T47D (cell line): ENCODE measurements at regions not wholly inside any gene's neighbourhood (a gene's known extent, or its start where the extent isn't known, plus 50 kb on each side); places are given as distances from the start of the nearest gene placed in this dataset.
"Not testable (repeated sequence)": the region's sequence is repeated elsewhere in the genome, so short reads cannot be mapped to it uniquely, and the experiment has no call there.

Source experiments
- DNase-seq, 2 experiments: peaks; one replicate each; pipeline versions ENCODE4 v3.0.0 to v3.0.0-alpha.2; 2011 to 2012; ENCODE audit warnings: low read depth in 1 of 2, low spot score in 1 of 2
- JUND ChIP-seq: IDR thresholded peaks from 2 replicates; pipeline ENCODE4 v1.6.1; 2012; ENCODE audit warnings: low read depth
- in situ Hi-C: cut with HindIII; loops from 2 replicates; pipeline ENCODE4 v1.10.0; 2016; ENCODE audit warnings: low sequenced_read_pairs, low pct_unique_long_range_greater_than_20kb

DNA sequence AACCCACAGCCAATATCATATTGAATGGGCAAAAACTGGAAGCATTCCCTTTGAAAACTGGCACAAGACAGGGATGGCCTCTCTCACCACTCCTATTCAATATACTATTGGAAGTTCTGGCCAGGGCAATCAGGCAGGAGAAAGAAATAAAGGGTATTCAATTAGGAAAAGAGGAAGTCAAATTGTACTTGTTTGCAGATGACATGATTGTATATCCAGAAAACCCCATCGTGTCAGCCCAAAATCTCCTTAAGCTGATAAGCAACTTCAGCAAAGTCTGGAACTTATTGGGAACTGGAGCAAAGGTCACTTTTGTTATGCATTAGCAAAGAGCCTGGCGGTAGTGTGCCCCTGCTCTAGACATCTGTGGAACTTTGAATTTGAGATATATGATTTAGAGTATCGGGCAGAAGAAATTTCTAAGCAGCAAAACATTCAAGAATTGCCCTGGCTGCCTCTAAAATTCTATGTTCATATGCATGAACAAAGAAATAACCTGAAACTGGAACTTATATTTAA lies 53.4 kb upstream of the PSMA1 start:
- in situ Hi-C loops, DNase-seq: not testable (repeated sequence)

DNA sequence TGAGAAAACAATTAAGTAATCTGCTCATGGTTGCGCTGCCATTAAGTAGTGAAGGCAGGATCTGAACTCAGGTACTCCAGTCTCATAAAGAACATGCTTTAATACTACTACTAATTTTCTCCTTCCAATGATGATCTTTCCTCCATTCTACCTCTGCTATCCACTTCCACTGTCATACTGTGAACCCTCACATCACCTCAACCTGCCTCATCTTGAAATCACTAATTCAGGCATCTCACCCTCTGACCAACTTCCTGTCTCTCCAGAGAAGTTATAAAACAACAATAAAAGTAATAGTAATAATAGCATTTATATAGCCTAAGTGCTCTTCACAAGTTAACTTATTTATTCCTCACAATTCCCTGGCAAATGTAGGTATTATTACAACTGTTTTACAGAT lies 57.1 kb upstream of the PSMA1 start:
- no peak for TF ChIP-seq JUND
- no peak for DNase-seq
- in situ Hi-C loops: no loop called here

GRCh38 chr11:14577835-14578529 lies 57.8 kb upstream of the PSMA1 start:
- TF ChIP-seq JUND: no peak
- DNase-seq: no peak
- in situ Hi-C loops: no loop called here

- no peak for TF ChIP-seq JUND
- DNase-seq: no peak
- in situ Hi-C loops: no loop called here
Observed at GRCh38 chr11:14578541-14578956, 58.4 kb upstream of the PSMA1 start.

DNA sequence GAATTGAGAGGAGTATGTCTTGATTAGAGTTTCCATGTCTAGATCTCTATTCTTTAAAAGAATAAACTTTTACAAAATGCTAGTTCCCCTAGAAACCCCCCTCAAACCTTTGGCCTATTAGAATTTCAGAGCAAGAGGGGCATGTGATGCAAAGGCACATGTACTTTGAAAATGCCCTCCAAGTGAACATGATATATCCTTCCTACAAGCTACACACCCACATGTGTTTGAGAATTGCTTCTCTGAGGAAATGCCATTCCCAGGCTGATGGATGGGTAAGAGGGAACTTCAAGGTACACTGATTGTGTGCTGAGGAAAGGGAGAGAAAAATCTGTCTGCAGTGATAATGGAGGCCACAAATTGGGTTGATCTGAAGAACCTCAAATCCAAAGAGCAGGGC lies 59.5 kb upstream of the PSMA1 start:
- TF ChIP-seq JUND: no peak
- DNase-seq: no peak
- in situ Hi-C loops: no loop called here

- TF ChIP-seq JUND: no peak
- in situ Hi-C loops: no loop called here
- DNase-seq: no peak
Observed at GRCh38 chr11:14582793-14583192, 60.8 kb upstream of the PDE3B start.

GRCh38 chr11:14583252-14584034 lies 60.2 kb upstream of the PDE3B start:
- in situ Hi-C loops: no loop called here
- peak in 1 of 2 experiments; percentile 6 for DNase-seq
- TF ChIP-seq JUND: no peak

DNA sequence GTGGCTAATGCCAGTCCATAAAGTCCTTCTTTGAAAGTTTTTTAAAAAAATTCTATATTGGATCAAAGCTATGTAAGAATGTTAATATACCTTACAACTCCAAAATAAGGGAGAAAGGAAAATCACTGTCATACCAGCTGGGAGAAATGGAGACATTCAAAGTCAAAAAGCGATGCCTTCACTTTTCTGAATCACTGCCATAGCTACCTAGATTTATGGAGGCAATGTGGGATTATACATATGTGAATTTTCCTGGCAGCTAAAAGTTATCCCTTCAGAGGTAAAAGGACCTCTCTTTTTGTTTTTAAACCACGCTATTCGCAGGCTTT lies 59.6 kb upstream of the PDE3B start:
- in situ Hi-C loops: no loop called here
- no peak for TF ChIP-seq JUND
- DNase-seq: no peak

DNA sequence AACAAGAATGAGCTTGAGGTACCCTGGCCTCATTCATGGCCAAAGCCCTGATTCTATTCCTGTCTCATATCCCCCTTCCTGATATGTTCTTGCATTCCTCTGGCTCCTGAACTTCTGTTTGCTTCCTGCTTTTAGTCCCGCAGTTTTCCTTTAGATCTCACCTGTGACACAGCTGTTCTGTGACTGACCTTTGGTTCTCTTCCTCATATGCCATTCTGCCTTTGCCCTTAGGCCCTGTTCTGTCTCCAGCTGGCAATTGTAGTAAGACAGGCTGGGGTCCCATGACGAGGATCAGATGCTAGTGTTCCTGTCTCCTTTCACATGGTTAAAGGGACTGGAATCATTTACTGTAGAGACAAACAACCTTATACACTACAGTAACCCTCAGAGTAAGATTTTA lies 59.0 kb upstream of the PDE3B start:
- in situ Hi-C loops: no loop called here
- no peak for TF ChIP-seq JUND
- no peak for DNase-seq

- in situ Hi-C loops: no loop called here
- DNase-seq: no peak
- TF ChIP-seq JUND: no peak
Observed at GRCh38 chr11:14585438-14585837, 58.2 kb upstream of the PDE3B start.

DNA sequence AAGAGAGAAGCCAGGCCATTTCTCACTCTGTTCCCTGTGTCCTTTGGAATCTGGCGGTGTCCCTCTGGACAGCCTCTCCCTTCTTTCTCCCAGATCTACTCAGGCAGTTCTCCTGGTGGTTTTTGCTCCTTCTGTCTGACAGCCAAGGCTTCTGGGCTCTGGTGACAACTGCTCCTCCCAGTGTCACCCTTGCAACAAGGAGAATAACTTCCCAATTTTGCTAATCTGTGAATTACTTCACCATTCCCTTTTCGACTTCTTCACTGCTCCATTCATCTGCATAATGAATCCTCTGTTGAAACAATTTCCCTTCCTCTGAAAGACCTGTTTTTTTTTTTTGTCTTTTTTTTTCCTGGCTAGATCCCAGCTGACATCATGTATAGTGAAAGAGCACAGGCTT lies 56.3 kb upstream of the PDE3B start:
- no peak for TF ChIP-seq JUND
- in situ Hi-C loops: no loop called here
- DNase-seq: no peak

DNA sequence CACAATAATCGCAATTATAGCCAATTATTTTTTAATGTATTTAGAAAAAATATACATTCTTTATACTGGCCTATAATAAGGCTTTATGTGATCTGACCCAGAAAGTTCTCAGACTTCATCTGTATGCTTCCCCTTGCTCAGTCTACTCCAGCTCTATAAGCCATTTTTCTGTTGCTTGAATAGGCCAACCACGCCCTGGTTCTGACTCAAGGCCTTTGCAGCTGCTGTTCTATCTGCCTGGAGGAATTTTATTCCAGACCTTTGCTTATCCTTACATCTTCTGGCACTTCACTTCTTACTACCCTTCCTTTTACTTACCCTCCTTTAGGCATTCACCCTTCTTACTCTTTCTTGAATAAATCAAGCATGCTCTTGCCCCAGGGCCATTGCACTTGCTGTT lies 54.9 kb upstream of the PDE3B start:
- in situ Hi-C loops: no loop called here
- no peak for DNase-seq
- TF ChIP-seq JUND: no peak

DNA sequence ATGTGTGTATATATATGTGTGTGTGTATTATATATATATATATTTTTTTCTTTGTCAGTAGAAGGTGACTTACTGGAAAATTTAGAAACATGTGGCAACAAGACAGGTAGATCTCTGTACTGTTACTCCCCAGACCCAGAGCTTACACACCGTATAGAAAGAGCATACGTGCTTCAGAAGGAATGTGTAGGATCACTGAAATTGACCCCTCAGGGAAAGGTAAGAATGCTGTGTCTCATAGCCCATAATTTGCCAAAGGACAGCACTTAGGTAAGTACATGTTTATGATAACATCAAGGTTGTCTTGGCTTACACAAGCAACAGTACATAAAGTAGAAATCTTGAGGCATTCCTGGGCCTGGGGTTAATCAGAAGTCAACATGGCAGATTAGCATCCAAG lies 54.2 kb upstream of the PDE3B start:
- no peak for TF ChIP-seq JUND
- in situ Hi-C loops: no loop called here
- peak in 1 of 2 experiments; percentile 57 for DNase-seq

DNA sequence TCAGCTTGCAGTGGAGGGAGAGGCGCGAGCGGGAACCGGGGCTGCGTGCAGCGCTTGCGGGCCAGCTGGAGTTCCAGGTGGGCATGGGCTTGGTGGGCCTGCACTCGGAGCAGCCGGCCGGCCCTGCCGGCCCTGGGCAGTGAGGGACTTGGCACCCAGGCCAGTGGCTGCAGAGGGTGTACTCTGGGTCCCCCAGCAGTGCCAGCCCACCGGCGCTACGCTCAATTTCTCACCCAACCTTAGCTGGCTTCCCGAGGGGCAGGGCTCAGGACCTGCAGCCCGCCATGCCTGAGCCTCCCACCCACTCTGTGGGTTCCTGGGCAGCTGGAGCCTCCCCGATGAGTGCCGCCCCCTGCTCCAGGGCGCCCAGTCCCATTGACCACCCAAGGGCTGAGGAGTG lies 52.6 kb upstream of the PDE3B start:
- in situ Hi-C loops, DNase-seq: not testable (repeated sequence)
